ENCODE measurements at regions not wholly inside any gene's neighbourhood (a gene's known extent, or its start where the extent isn't known, plus 50 kb on each side); places are given as distances from the start of the nearest gene placed in this dataset.
"Not testable (repeated sequence)": the region's sequence is repeated elsewhere in the genome, so short reads cannot be mapped to it uniquely, and the experiment has no call there.

DNA sequence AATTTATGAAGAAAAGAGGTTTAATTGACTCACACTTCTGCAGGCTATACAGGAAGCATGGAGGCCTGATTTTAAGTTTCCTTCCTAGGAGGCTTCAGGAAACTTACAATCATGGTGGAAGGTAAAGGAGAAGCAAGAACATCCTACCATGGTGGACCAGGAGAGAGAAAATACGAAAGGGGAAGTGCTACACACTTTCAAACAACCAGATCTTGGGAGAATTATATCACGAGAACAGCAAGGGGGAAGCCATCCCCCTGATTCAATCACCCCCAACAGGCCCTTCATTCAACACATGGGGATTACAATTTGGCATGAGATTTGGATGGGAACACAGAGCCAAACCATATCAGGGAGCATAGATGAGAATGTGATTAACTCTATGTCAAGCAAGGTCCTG, 121.0 kb downstream of the MTHFS start:
- DNase-seq = no peak

DNA sequence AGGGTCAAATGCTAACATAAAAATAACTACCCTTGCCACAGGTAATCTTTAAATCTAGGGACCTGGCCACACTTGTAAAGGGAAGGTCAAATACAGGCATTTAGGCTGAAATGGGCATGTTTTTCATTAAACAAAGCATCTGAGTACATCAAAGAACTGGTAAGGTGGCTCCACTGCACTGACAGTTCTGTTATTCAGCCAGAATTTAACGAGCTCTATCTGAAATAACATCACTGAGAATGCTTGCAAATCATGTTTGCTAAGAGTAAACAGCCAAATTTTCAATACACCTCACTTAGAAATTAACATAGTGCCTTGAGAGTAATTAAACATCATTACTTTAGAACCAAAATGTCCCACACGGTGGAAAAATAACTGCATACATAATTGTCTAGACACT, 118.9 kb downstream of the MTHFS start:
- no peak for DNase-seq

DNA sequence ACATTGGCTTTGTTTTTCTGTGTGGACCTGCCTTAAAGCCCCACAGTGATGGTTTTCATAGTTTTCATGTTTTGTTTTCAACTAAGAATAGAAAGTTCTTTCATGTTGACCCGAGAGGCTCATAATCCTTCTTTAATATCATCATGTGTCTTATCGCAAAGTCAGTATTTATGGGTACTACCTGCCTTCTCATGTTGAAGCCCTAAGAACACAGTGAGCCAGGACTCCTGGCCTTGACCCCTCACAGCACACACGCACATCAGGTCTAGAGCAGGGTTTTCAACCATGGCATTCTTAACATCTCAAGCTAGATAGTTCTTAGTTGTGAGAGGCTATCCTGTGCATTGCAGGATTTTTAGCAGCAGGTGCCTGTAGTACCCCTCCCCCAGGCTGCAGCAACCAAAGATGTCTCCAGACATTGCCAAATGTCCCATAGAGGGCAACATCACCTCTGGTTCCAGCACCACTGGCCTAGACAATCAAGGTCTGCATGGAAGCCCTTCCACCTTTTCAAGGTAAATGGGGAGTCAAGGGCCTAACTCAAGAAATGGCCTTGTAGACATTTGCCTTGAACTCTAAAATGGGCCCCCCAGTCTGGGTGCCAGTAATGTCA, 118.3 kb downstream of the MTHFS start:
- DNase-seq = no peak

DNA sequence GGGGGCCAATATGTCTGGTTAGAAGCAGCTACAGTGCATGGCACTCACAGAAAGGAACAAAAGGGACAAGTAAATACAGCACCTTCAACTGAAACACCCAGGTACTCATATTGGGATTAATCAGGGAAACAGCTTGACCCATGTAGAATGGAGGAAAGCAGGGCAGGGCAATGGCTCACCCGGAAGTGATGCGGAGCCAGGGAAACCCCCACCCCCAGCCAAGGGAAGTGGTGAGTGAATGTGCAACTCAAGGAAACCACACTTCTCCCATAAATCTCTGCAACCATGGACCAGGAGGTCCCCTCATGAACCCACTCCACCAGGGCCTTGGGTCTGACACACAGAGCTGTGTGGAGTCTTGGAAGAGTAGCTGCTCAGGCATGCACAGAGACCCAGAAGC, 117.1 kb downstream of the MTHFS start:
- DNase-seq = no peak

DNA sequence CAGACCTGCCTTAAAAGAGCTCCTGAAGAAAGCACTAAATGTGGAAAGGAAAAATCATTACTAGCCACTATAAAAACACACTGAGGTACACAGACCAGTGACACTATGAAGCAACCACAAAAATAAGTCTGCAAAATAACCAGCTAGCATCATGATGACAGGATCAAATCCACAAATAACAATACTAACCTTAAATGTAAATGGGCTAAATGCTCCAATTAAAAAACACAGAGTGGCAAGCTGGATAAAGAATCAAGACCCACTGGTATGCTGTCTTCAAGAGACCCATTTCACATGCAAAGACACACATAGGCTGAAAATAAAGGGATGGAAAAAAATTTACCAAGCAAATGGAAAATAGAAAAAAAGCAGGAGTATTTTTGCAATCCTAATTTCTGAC, 114.5 kb downstream of the MTHFS start:
- not testable (repeated sequence) for DNase-seq
